Germinal center (tissue), 1 donor: ENCODE measurements at regions not wholly inside any gene's neighbourhood (a gene's known extent, or its start where the extent isn't known, plus 50 kb on each side); places are given as distances from the start of the nearest gene placed in this dataset.

ENCODE experiments used
- DNase-seq: peaks from one replicate; pipeline ENCODE4 v3.0.0; 2012; ENCODE audit warnings: mixed read lengths, low spot score

DNA sequence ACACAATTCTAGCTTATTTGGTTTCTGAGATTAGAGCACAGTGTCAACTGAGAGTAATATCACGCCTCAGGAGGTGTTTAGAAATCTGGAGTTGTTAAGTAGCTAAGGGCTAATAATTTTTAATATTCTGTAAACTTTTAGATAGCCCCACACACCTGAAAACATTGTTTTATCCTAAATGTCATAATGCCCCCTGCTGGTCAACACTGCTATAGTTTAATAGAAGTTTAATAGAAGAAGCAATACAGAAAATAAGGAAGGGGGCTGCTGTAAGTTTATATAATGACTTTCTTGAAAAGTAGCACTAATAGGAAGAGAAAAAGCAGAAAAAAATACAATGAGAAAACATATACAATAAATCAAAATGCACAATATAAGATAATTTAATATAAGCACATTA is 516.4 kb upstream of the PCDH11Y start:
- DNase-seq: peak; percentile 0
